ENCODE measurements at regions not wholly inside any gene's neighbourhood (a gene's known extent, or its start where the extent isn't known, plus 50 kb on each side); places are given as distances from the start of the nearest gene placed in this dataset.
"Not testable (repeated sequence)": the region's sequence is repeated elsewhere in the genome, so short reads cannot be mapped to it uniquely, and the experiment has no call there.

- not testable (repeated sequence) for TF ChIP-seq EZH2 (IDR thresholded peaks at IDR 0.05; ENCODE audit: low read length, missing control alignments)
- peak; percentile 41 to 44 for TF ChIP-seq CTCF (conservative IDR thresholded peaks at IDR 0.05 in 1 of 2, IDR thresholded peaks at IDR 0.05 in 1 of 2; ENCODE audit: low read depth in 1 of 2, low read length in 2 of 2)
Measured at GRCh38 chr16:16593156-16593863, 214.4 kb downstream of the NPIPA7 start.
